ENCODE measurements at regions not wholly inside any gene's neighbourhood (a gene's known extent, or its start where the extent isn't known, plus 50 kb on each side); places are given as distances from the start of the nearest gene placed in this dataset.

- CTCF ChIA-PET, result no interaction called here
- Histone ChIP-seq H3K27me3 (replicated peaks in 1 of 2; ENCODE audit: control insufficient read depth in 2 of 2, insufficient read depth in 2 of 2, low read length in 1 of 2) (peaks cover 0 to 1% of the 10 kb centered on the region in 2 experiments), H2AFZ (ENCODE audit: control insufficient read depth, low read depth, low read length) (no peak overlapping the region), H4K20me1 (ENCODE audit: control insufficient read depth, insufficient read depth) (no peaks in the 10 kb centered on the region), H3K36me3 (ENCODE audit: control insufficient read depth in 2 of 2, insufficient read depth in 2 of 2, low read length in 1 of 2) (no peaks in the 10 kb centered on the region), H3K9ac (ENCODE audit: control insufficient read depth, insufficient read depth, low read length) (no peak overlapping the region), H3K4me3 (no peak overlapping the region), H3K4me2 (ENCODE audit: control insufficient read depth, insufficient read depth) (no peak overlapping the region), H3K27ac (ENCODE audit: control insufficient read depth, insufficient read depth) (no peak overlapping the region), H3K4me1 (ENCODE audit: control insufficient read depth, insufficient read depth, low read length) (no peaks in the 10 kb centered on the region), H3K9me3 (replicated peaks; ENCODE audit: control insufficient read depth, insufficient read depth, low read length) (no peaks in the 10 kb centered on the region), H3K79me2 (ENCODE audit: control insufficient read depth, insufficient read depth, low read length) (no peaks in the 10 kb centered on the region)
- DNase-seq (ENCODE audit: low read depth, low spot score) (no peak), ATAC-seq (no peak), FAIRE-seq (no peak)
- RAD21 ChIA-PET (ENCODE audit: unreplicated experiment), result no interaction called here
- intact Hi-C loops (cut with micrococcal nuclease; ENCODE audit: unreplicated experiment), result no loop called here
- SMC1A ChIA-PET (ENCODE audit: uncharacterized antibody, unreplicated experiment), result no interaction called here
- 25% methylated on average over 9 of the region's 9 CpGs for WGBS (ENCODE audit: insufficient coverage, insufficient replicate concordance, low lambda C conversion rate, missing lambda C conversion rate)
- POLR2A ChIA-PET, result no interaction called here
- in situ Hi-C loops (cut with MboI), result no loop called here
- BruUV-seq (replicated peaks), result no TSS peak
- no peak for TF ChIP-seq ASH2L (IDR thresholded peaks at IDR 0.05; ENCODE audit: borderline replicate concordance, low read depth)
- no peak for TF ChIP-seq KAT2A (conservative IDR thresholded peaks at IDR 0.05; ENCODE audit: control insufficient read depth, low read depth, low read length)
- TF ChIP-seq LARP7 (IDR thresholded peaks at IDR 0.05), result no peak
- TF ChIP-seq USF2 (IDR thresholded peaks at IDR 0.05; ENCODE audit: borderline replicate concordance, low read depth, low read length), result no peak
- TF ChIP-seq, protein P1, sequence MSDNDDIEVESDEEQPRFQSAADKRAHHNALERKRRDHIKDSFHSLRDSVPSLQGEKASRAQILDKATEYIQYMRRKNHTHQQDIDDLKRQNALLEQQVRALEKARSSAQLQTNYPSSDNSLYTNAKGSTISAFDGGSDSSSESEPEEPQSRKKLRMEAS (IDR thresholded peaks at IDR 0.05; ENCODE audit: low read depth, low read length), result no peak
- TF ChIP-seq MYC (IDR thresholded peaks at IDR 0.05; ENCODE audit: insufficient read depth, insufficient read length, insufficient replicate concordance, low read length, severe bottlenecking), result no peak
- no peak for TF ChIP-seq SREBF1 (IDR thresholded peaks at IDR 0.05; ENCODE audit: low read length)
- no peak for TF ChIP-seq SUPT20H (IDR thresholded peaks at IDR 0.05; ENCODE audit: borderline replicate concordance, control insufficient read depth, low read depth, low read length)
- TF ChIP-seq JUNB (IDR thresholded peaks at IDR 0.05), result no peak
- TF ChIP-seq TAF1 (IDR thresholded peaks at IDR 0.05; ENCODE audit: borderline replicate concordance, low read depth, low read length), result no peak
- no peak for TF ChIP-seq E4F1 (IDR thresholded peaks at IDR 0.05; ENCODE audit: borderline replicate concordance, partially characterized antibody)
- no peak for TF ChIP-seq RCOR1 (conservative IDR thresholded peaks at IDR 0.05; ENCODE audit: low read depth, low read length)
- TF ChIP-seq MTA2 (IDR thresholded peaks at IDR 0.05; ENCODE audit: low read depth), result no peak
- TF ChIP-seq SUZ12 (IDR thresholded peaks at IDR 0.05; ENCODE audit: unreplicated experiment), result no peak
- TF ChIP-seq, protein P2, sequence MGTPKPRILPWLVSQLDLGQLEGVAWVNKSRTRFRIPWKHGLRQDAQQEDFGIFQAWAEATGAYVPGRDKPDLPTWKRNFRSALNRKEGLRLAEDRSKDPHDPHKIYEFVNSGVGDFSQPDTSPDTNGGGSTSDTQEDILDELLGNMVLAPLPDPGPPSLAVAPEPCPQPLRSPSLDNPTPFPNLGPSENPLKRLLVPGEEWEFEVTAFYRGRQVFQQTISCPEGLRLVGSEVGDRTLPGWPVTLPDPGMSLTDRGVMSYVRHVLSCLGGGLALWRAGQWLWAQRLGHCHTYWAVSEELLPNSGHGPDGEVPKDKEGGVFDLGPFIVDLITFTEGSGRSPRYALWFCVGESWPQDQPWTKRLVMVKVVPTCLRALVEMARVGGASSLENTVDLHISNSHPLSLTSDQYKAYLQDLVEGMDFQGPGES (IDR thresholded peaks at IDR 0.05), result no peak
- TF ChIP-seq MLLT1 (IDR thresholded peaks at IDR 0.05), result no peak
- no peak for TF ChIP-seq HCFC1 (IDR thresholded peaks at IDR 0.05; ENCODE audit: low read length)
- no peak for TF ChIP-seq NBN (IDR thresholded peaks at IDR 0.05)
These were observed 459.3 kb downstream of the MATN1 start for GRCh38 chr1:30263888-30264671.
